ENCODE measurements at regions not wholly inside any gene's neighbourhood (a gene's known extent, or its start where the extent isn't known, plus 50 kb on each side); places are given as distances from the start of the nearest gene placed in this dataset.

- no peaks in the 10 kb centered on the region for H3K4me1 Mint-ChIP-seq (ENCODE audit: insufficient read depth, unreplicated experiment)
- no TSS peak for BruUV-seq (replicated peaks)
- intact Hi-C loops (cut with micrococcal nuclease), result no loop called here
- DNase-seq (ENCODE audit: unreplicated experiment), result no peak
- no peak for TF ChIP-seq CTCF (IDR thresholded peaks at IDR 0.05; ENCODE audit: unreplicated experiment)
- no peaks in the 10 kb centered on the region for H3K36me3 Mint-ChIP-seq (ENCODE audit: insufficient read depth, unreplicated experiment)
- POLR2A ChIA-PET, result no interaction called here
- CTCF ChIA-PET, result no interaction called here
- no peak overlapping the region for H3K4me3 Mint-ChIP-seq (ENCODE audit: unreplicated experiment)
- peaks cover 20% of the 10 kb centered on the region for H3K9me3 Mint-ChIP-seq (ENCODE audit: unreplicated experiment)
- H3K27ac Mint-ChIP-seq (ENCODE audit: low read depth, unreplicated experiment), result no peak overlapping the region
- H3K27me3 Mint-ChIP-seq (ENCODE audit: insufficient read depth, unreplicated experiment), result no peaks in the 10 kb centered on the region
Observed at GRCh38 chr11:22042081-22042480, 150.8 kb upstream of the ANO5 start.

GRCh38 chr11:22044126-22044525 lies 148.8 kb upstream of the ANO5 start:
- CTCF ChIA-PET, result no interaction called here
- intact Hi-C loops (cut with micrococcal nuclease), result no loop called here
- POLR2A ChIA-PET, result no interaction called here
- DNase-seq (ENCODE audit: unreplicated experiment), result no peak
- no peak overlapping the region for H3K27ac Mint-ChIP-seq (ENCODE audit: low read depth, unreplicated experiment)
- no peak overlapping the region for H3K4me3 Mint-ChIP-seq (ENCODE audit: unreplicated experiment)
- no peak for TF ChIP-seq CTCF (IDR thresholded peaks at IDR 0.05; ENCODE audit: unreplicated experiment)
- peaks cover 24% of the 10 kb centered on the region for H3K9me3 Mint-ChIP-seq (ENCODE audit: unreplicated experiment)
- no peaks in the 10 kb centered on the region for H3K4me1 Mint-ChIP-seq (ENCODE audit: insufficient read depth, unreplicated experiment)
- H3K36me3 Mint-ChIP-seq (ENCODE audit: insufficient read depth, unreplicated experiment), result no peaks in the 10 kb centered on the region
- no TSS peak for BruUV-seq (replicated peaks)
- no peaks in the 10 kb centered on the region for H3K27me3 Mint-ChIP-seq (ENCODE audit: insufficient read depth, unreplicated experiment)

GRCh38 chr11:22049276-22049675 lies 143.6 kb upstream of the ANO5 start:
- no TSS peak for BruUV-seq (replicated peaks)
- no peak overlapping the region for H3K27ac Mint-ChIP-seq (ENCODE audit: low read depth, unreplicated experiment)
- CTCF ChIA-PET, result interaction anchor here (0.6 kb wide), 1 partner anchor 475 kb away, joined by 3 read pairs; no protein-coding TSS in a partner anchor
- peak; percentile 15 for DNase-seq (ENCODE audit: unreplicated experiment)
- H3K27me3 Mint-ChIP-seq (ENCODE audit: insufficient read depth, unreplicated experiment), result no peaks in the 10 kb centered on the region
- H3K36me3 Mint-ChIP-seq (ENCODE audit: insufficient read depth, unreplicated experiment), result no peaks in the 10 kb centered on the region
- no peak for TF ChIP-seq CTCF (IDR thresholded peaks at IDR 0.05; ENCODE audit: unreplicated experiment)
- intact Hi-C loops (cut with micrococcal nuclease), result no loop called here
- no peaks in the 10 kb centered on the region for H3K4me1 Mint-ChIP-seq (ENCODE audit: insufficient read depth, unreplicated experiment)
- peaks cover 54% of the 10 kb centered on the region for H3K9me3 Mint-ChIP-seq (ENCODE audit: unreplicated experiment)
- POLR2A ChIA-PET, result no interaction called here
- H3K4me3 Mint-ChIP-seq (ENCODE audit: unreplicated experiment), result no peak overlapping the region

GRCh38 chr11:22065472-22065871 lies 127.4 kb upstream of the ANO5 start:
- intact Hi-C loops (cut with micrococcal nuclease), result no loop called here
- no TSS peak for BruUV-seq (replicated peaks)
- CTCF ChIA-PET, result no interaction called here

More at GRCh38 chr11:22065472-22065871, 127.4 kb upstream of the ANO5 start:
- POLR2A ChIA-PET, result no interaction called here
- Mint-ChIP-seq H3K4me3 (ENCODE audit: unreplicated experiment) (no peak overlapping the region), H3K27ac (ENCODE audit: low read depth, unreplicated experiment) (no peak overlapping the region), H3K9me3 (ENCODE audit: unreplicated experiment) (peaks cover 23% of the 10 kb centered on the region), H3K36me3 (ENCODE audit: insufficient read depth, unreplicated experiment) (no peaks in the 10 kb centered on the region), H3K4me1 (ENCODE audit: insufficient read depth, unreplicated experiment) (no peaks in the 10 kb centered on the region), H3K27me3 (ENCODE audit: insufficient read depth, unreplicated experiment) (no peaks in the 10 kb centered on the region)
- DNase-seq (ENCODE audit: unreplicated experiment), result no peak
- TF ChIP-seq CTCF (IDR thresholded peaks at IDR 0.05; ENCODE audit: unreplicated experiment), result no peak
